H1 (cell line): ENCODE measurements at regions not wholly inside any gene's neighbourhood (a gene's known extent, or its start where the extent isn't known, plus 50 kb on each side); places are given as distances from the start of the nearest gene placed in this dataset.

Experiments
- CTCF ChIA-PET: fragments of 300-600 bp; sonication (Branson Sonifier 250); formaldehyde crosslinking; loops from one replicate; lab custom pipeline; 2021; ENCODE audit not compliant: partially characterized antibody; lab: Charles Lee
- POLR2A ChIA-PET: fragments of 300-600 bp; sonication (Branson Sonifier 250); formaldehyde crosslinking; loops from one replicate; lab custom pipeline; 2021; ENCODE audit warnings: inconsistent platforms; ENCODE audit not compliant: partially characterized antibody; lab: Charles Lee
- DNase-seq, 2 experiments: peaks; one replicate each; pipeline versions ENCODE4 v3.0.0 to v3.0.0-alpha.2; 2010 to 2022; ENCODE audit warnings: low spot score in 2 of 2, low read depth in 1 of 2, mixed read lengths in 1 of 2
- FAIRE-seq: peaks from 2 replicates; lab custom pipeline; 2011; peaks lifted over from hg19 to GRCh38; lab: Jason Lieb, UNC
- H2AFZ ChIP-seq: 2 replicates; pipeline ENCODE4 v1.8.1; 2012; ENCODE audit warnings: low read length, inconsistent platforms
- H2AK5ac ChIP-seq: 2 replicates; pipeline ENCODE4 v1.6.1; 2013; ENCODE audit warnings: low read depth, low read length
- H2BK120ac ChIP-seq: replicated peaks from 2 replicates; pipeline ENCODE3; 2013; ENCODE audit warnings: low read depth, low read length, inconsistent platforms
- H2BK12ac ChIP-seq: 2 replicates; pipeline ENCODE4 v1.6.1; 2013; ENCODE audit warnings: low read depth, low read length
- H2BK15ac ChIP-seq: 2 replicates; pipeline ENCODE4 v1.6.1; 2013; ENCODE audit warnings: low read length
- H2BK20ac ChIP-seq: 2 replicates; pipeline ENCODE4 v1.6.1; 2013; ENCODE audit warnings: low read length
- H2BK5ac ChIP-seq: 2 replicates; pipeline ENCODE4 v1.6.1; 2013; ENCODE audit warnings: low read depth, low read length
- H3K14ac ChIP-seq: 2 replicates; pipeline ENCODE4 v1.6.1; 2013; ENCODE audit warnings: inconsistent platforms; ENCODE audit not compliant: insufficient read length
- H3K18ac ChIP-seq: 2 replicates; pipeline ENCODE4 v1.6.1; 2013; ENCODE audit warnings: low read length; ENCODE audit errors: extremely low read depth
- H3K23ac ChIP-seq: 2 replicates; pipeline ENCODE4 v1.6.1; 2013; ENCODE audit warnings: inconsistent platforms; ENCODE audit not compliant: insufficient read length
- H3K23me2 ChIP-seq: 2 replicates; pipeline ENCODE4 v1.6.1; 2013; ENCODE audit warnings: low read depth, low read length
- H3K27ac ChIP-seq: 2 replicates; pipeline ENCODE4 v1.6.1; 2011; ENCODE audit warnings: low read depth, low read length, inconsistent platforms
- H3K27me3 ChIP-seq, 4 experiments: replicated peaks in 1 of 4; 1 replicate in 1 of 4; 2 replicates in 3 of 4; pipeline versions ENCODE4 v1.6.1 to v1.8.1; 2011 to 2013; ENCODE audit warnings: low read length in 3 of 4, mild to moderate bottlenecking in 3 of 4, inconsistent platforms in 2 of 4, mixed read lengths in 2 of 4, moderate library complexity in 1 of 4; ENCODE audit not compliant: control insufficient read depth in 3 of 4, insufficient read depth in 3 of 4; ENCODE audit errors: extremely low read depth in 1 of 4
- H3K36me3 ChIP-seq, 4 experiments: 2 replicates each; pipeline versions ENCODE4 v1.6.1 to v1.8.1; 2011 to 2013; ENCODE audit warnings: mild to moderate bottlenecking in 4 of 4, low read length in 3 of 4, moderate library complexity in 2 of 4, control low read depth in 1 of 4, inconsistent platforms in 1 of 4; ENCODE audit not compliant: insufficient read depth in 4 of 4, control insufficient read depth in 2 of 4
- H3K4ac ChIP-seq: replicated peaks from 2 replicates; pipeline ENCODE3; 2013; ENCODE audit warnings: low read length, low read depth, mixed read lengths, inconsistent platforms; ENCODE audit not compliant: insufficient read length
- H3K4me1 ChIP-seq, 4 experiments: replicated peaks in 1 of 4; 1 replicate in 1 of 4; 2 replicates in 3 of 4; pipeline versions ENCODE4 v1.6.1 to v1.8.1; 2011 to 2013; ENCODE audit warnings: low read length in 3 of 4, inconsistent platforms in 2 of 4, mixed read lengths in 1 of 4; ENCODE audit not compliant: insufficient read depth in 4 of 4, control insufficient read depth in 3 of 4
- H3K4me2 ChIP-seq, 2 experiments: 2 replicates each; pipeline versions ENCODE4 v1.6.1 to v1.8.1; 2011 to 2013; ENCODE audit warnings: low read depth in 2 of 2, low read length in 2 of 2, control low read depth in 1 of 2, inconsistent platforms in 1 of 2, mild to moderate bottlenecking in 1 of 2; ENCODE audit not compliant: insufficient read depth in 1 of 2
- H3K4me3 ChIP-seq, 4 experiments: fragments of 200-600, 300-600 bp in 1 of 4; sonication (generic), shearing (Covaris generic), sonication (Bioruptor Twin) in 1 of 4; 2 replicates each; pipeline versions ENCODE4 v1.5.1 to v1.8.1; 2011 to 2016; ENCODE audit warnings: low read length in 4 of 4, low read depth in 3 of 4, control low read depth in 2 of 4, inconsistent platforms in 2 of 4, mild to moderate bottlenecking in 2 of 4, mixed read lengths in 1 of 4, moderate library complexity in 1 of 4; ENCODE audit not compliant: insufficient read depth in 2 of 4; ENCODE audit errors: extremely low read depth in 1 of 4
- H3K56ac ChIP-seq: replicated peaks from 2 replicates; pipeline ENCODE3; 2013; ENCODE audit warnings: low read depth, mild to moderate bottlenecking, mixed read lengths, low read length, inconsistent platforms; ENCODE audit not compliant: insufficient read length
- H3K79me1 ChIP-seq: 2 replicates; pipeline ENCODE4 v1.6.1; 2013; ENCODE audit warnings: low read depth, low read length, control low read depth
- H3K79me2 ChIP-seq, 2 experiments: 2 replicates each; pipeline versions ENCODE4 v1.6.1 to v1.8.1; 2012 to 2013; ENCODE audit warnings: low read length in 2 of 2, mild to moderate bottlenecking in 2 of 2, inconsistent platforms in 1 of 2; ENCODE audit not compliant: insufficient read depth in 2 of 2, control insufficient read depth in 1 of 2
- H3K9ac ChIP-seq, 4 experiments: replicated peaks in 1 of 4; 1 replicate in 1 of 4; 2 replicates in 3 of 4; pipeline versions ENCODE4 v1.6.1 to v1.8.1; 2011 to 2013; ENCODE audit warnings: low read depth in 3 of 4, low read length in 3 of 4, control low read depth in 2 of 4, mild to moderate bottlenecking in 2 of 4, moderate library complexity in 2 of 4, inconsistent platforms in 1 of 4; ENCODE audit errors: extremely low read depth in 1 of 4
- H3K9me3 ChIP-seq, 2 experiments: 2 replicates each; pipeline versions ENCODE4 v1.6.1 to v1.8.1; 2012 to 2013; ENCODE audit warnings: mild to moderate bottlenecking in 2 of 2, moderate library complexity in 2 of 2, control low read depth in 1 of 2, inconsistent platforms in 1 of 2, low read depth in 1 of 2, low read length in 1 of 2, mixed read lengths in 1 of 2; ENCODE audit not compliant: insufficient read depth in 2 of 2
- H4K20me1 ChIP-seq, 2 experiments: replicated peaks in 1 of 2; 2 replicates each; pipeline versions ENCODE3 to v1.8.1; 2011 to 2013; ENCODE audit warnings: inconsistent platforms in 2 of 2, low read length in 2 of 2, mild to moderate bottlenecking in 1 of 2; ENCODE audit not compliant: insufficient read depth in 2 of 2, control insufficient read depth in 1 of 2
- H4K5ac ChIP-seq: 2 replicates; pipeline ENCODE4 v1.6.1; 2013; ENCODE audit warnings: low read length, low read depth, mixed read lengths, inconsistent platforms; ENCODE audit not compliant: insufficient read length
- H4K8ac ChIP-seq: 2 replicates; pipeline ENCODE4 v1.8.0; 2013; ENCODE audit warnings: mild to moderate bottlenecking, moderate library complexity, low read length, inconsistent platforms; ENCODE audit not compliant: insufficient read depth; ENCODE audit errors: extremely low read depth
- H4K91ac ChIP-seq: replicated peaks from 2 replicates; pipeline ENCODE3; 2013; ENCODE audit warnings: low read length, mixed read lengths, inconsistent platforms; ENCODE audit not compliant: insufficient read length
- ASH2L ChIP-seq: fragments of 200-600, 300-600 bp; sonication (generic); IDR thresholded peaks from one replicate; pipeline ENCODE4 v1.7.1; 2017; ENCODE audit warnings: low read length
- CEBPB ChIP-seq: IDR thresholded peaks from 2 replicates; pipeline ENCODE4 v1.6.1; 2012; ENCODE audit warnings: low read depth, low read length
- EP300 ChIP-seq, 2 experiments: IDR thresholded peaks; 1 replicate in 1 of 2; 2 replicates in 1 of 2; pipeline ENCODE4 v1.6.1; 2011 to 2012; ENCODE audit warnings: low read depth in 2 of 2, low read length in 2 of 2, mild to moderate bottlenecking in 2 of 2, borderline replicate concordance in 1 of 2, inconsistent platforms in 1 of 2, moderate library complexity in 1 of 2
- JUN ChIP-seq: IDR thresholded peaks from 2 replicates; pipeline ENCODE4 v1.6.1; 2011; ENCODE audit warnings: low read depth, mild to moderate bottlenecking, improper control_type of control experiment, low read length
- JUND ChIP-seq: IDR thresholded peaks from 2 replicates; pipeline ENCODE4 v1.6.1; 2011; ENCODE audit warnings: mild to moderate bottlenecking, improper control_type of control experiment, low read length
- KDM4A ChIP-seq: IDR thresholded peaks from one replicate; pipeline ENCODE4 v1.7.1; 2012; ENCODE audit warnings: low read depth, mild to moderate bottlenecking, moderate library complexity, low read length, inconsistent platforms; ENCODE audit not compliant: severe bottlenecking
- POLR2A ChIP-seq, 2 experiments: IDR thresholded peaks; 1 replicate in 1 of 2; 2 replicates in 1 of 2; pipeline ENCODE4 v1.6.1; 2011; ENCODE audit warnings: low read depth in 2 of 2, low read length in 2 of 2, mild to moderate bottlenecking in 2 of 2; ENCODE audit errors: control extremely low read depth in 1 of 2
- SIRT6 ChIP-seq: IDR thresholded peaks from one replicate; pipeline ENCODE4 v1.7.1; 2012; ENCODE audit warnings: low read length, inconsistent platforms
- SP4 ChIP-seq: IDR thresholded peaks from 2 replicates; pipeline ENCODE4 v1.6.1; 2012; ENCODE audit warnings: low read length, inconsistent platforms
- TBP ChIP-seq: IDR thresholded peaks from 2 replicates; pipeline ENCODE4 v1.6.1; 2011; ENCODE audit warnings: low read depth, low read length, improper control_type of control experiment
- WGBS, 2 experiments: shearing (Covaris generic) in 1 of 2; methylation state at CpG; one replicate each; pipeline versions ENCODE4 v1.1.6 to v1.1.7; 2013 to 2015; ENCODE audit warnings: low lambda C conversion rate in 2 of 2, mixed read lengths in 2 of 2, inconsistent platforms in 1 of 2, low coverage in 1 of 2, missing lambda C conversion rate in 1 of 2; ENCODE audit not compliant: insufficient replicate concordance in 2 of 2, insufficient coverage in 1 of 2, insufficient read length in 1 of 2; ENCODE audit errors: extremely low coverage in 1 of 2, missing lambda C conversion rate in 1 of 2; 5-methylcytosine and 5-hydroxymethylcytosine counted together
- TF ChIP-seq, protein P1 (sequence below): IDR thresholded peaks from 2 replicates; pipeline ENCODE4 v1.6.1; 2011; ENCODE audit warnings: low read depth, mild to moderate bottlenecking, low read length; ENCODE audit not compliant: insufficient read depth
- TF ChIP-seq, protein P2 (sequence below): IDR thresholded peaks from 2 replicates; pipeline ENCODE4 v1.6.1; 2012; ENCODE audit warnings: inconsistent platforms

DNA sequence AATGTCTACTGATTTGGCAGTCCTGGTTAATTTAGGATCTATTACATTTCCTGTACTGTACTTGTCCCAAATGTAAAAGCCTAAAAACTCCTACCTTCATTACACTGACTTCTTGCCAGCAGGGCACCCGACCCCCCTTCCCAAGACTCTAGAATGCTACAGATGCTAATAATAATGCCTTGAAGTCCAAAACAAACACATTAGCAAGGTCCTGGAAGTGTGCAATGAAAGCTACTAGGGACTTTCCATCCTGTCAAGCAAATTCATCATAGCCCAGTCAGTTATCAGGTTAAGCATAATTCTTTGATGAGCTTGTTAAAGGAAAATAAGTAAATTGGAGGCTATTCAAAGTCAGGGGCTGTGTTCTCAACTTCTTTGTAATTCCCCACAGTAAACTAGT is 115.3 kb upstream of the RBBP8 start:
- no peak overlapping the region for H2AFZ ChIP-seq

More for the DNA sequence above, 115.3 kb upstream of the RBBP8 start:
- no peak overlapping the region for H4K8ac ChIP-seq
- H3K9ac ChIP-seq, result no peak overlapping the region
- no peak overlapping the region for H2BK120ac ChIP-seq
- no peaks in the 10 kb centered on the region for H3K36me3 ChIP-seq
- H2BK20ac ChIP-seq, result no peak overlapping the region
- H3K27me3 ChIP-seq, result no peaks in the 10 kb centered on the region
- DNase-seq (no peak), FAIRE-seq (no peak)
- no peak overlapping the region for H2BK15ac ChIP-seq
- H3K9me3 ChIP-seq, result no peaks in the 10 kb centered on the region
- H3K56ac ChIP-seq, result no peak overlapping the region
- no peak overlapping the region for H4K5ac ChIP-seq
- H3K23ac ChIP-seq, result no peak overlapping the region
- no peaks in the 10 kb centered on the region for H4K20me1 ChIP-seq
- no peaks in the 10 kb centered on the region for H3K23me2 ChIP-seq
- H3K4me1 ChIP-seq, result peaks cover 0 to 2% (median 0%) of the 10 kb centered on the region in 4 experiments; a peak in 1 of 7 replicates
- H3K14ac ChIP-seq, result no peak overlapping the region
- H3K4me3 ChIP-seq, result no peak overlapping the region
- H4K91ac ChIP-seq, result no peak overlapping the region
- H3K79me2 ChIP-seq, result no peaks in the 10 kb centered on the region
- H3K4me2 ChIP-seq, result no peak overlapping the region
- no peak overlapping the region for H2BK12ac ChIP-seq
- no peak overlapping the region for H3K18ac ChIP-seq
- CTCF ChIA-PET, result interaction anchor here (1.0 to 4.2 kb wide), 5 partner anchors 19 to 164 kb away, joined by 3 to 35 read pairs (median 3); no protein-coding TSS in a partner anchor
- POLR2A ChIA-PET, result interaction anchor here (1.1 kb wide), 1 partner anchor 195 kb away, joined by 4 read pairs; no protein-coding TSS in a partner anchor
- WGBS, 2 experiments, result 87% methylated on average over 1 of the region's 1 CpG; no CpG with 5 or more reads in 1 of the 2 experiments
- H3K79me1 ChIP-seq, result no peaks in the 10 kb centered on the region
- no peak overlapping the region for H2AK5ac ChIP-seq
- no peak overlapping the region for H3K4ac ChIP-seq
- H2BK5ac ChIP-seq, result no peak overlapping the region
- TF ChIP-seq JUN (no peak), POLR2A (IDR thresholded peaks at IDR 0.05; ENCODE audit: control extremely low read depth in 1 of 2, low read depth in 2 of 2, low read length in 2 of 2) (no peak), KDM4A (no peak), SP4 (no peak), JUND (no peak), EP300 (IDR thresholded peaks at IDR 0.05; ENCODE audit: borderline replicate concordance in 1 of 2, low read depth in 2 of 2, low read length in 2 of 2) (no peak), CEBPB (no peak), SIRT6 (no peak), TBP (no peak), ASH2L (no peak)
- TF ChIP-seq, protein P1, sequence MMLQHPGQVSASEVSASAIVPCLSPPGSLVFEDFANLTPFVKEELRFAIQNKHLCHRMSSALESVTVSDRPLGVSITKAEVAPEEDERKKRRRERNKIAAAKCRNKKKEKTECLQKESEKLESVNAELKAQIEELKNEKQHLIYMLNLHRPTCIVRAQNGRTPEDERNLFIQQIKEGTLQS, result no peak
- TF ChIP-seq, protein P2, sequence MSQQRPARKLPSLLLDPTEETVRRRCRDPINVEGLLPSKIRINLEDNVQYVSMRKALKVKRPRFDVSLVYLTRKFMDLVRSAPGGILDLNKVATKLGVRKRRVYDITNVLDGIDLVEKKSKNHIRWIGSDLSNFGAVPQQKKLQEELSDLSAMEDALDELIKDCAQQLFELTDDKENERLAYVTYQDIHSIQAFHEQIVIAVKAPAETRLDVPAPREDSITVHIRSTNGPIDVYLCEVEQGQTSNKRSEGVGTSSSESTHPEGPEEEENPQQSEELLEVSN, result no peak
- no peak overlapping the region for H3K27ac ChIP-seq
